Mammary epithelial cell (primary cell): ENCODE measurements at regions not wholly inside any gene's neighbourhood (a gene's known extent, or its start where the extent isn't known, plus 50 kb on each side); places are given as distances from the start of the nearest gene placed in this dataset.

ENCODE experiments used
- CTCF ChIP-seq, 2 donors: IDR thresholded peaks in 1 of 2; conservative IDR thresholded peaks in 1 of 2; 2 replicates each; pipeline ENCODE4 v1.5.1; 2011 to 2012; ENCODE audit warnings: inconsistent platforms in 2 of 2, low read length in 2 of 2, mild to moderate bottlenecking in 2 of 2, control low read depth in 1 of 2, low read depth in 1 of 2; ENCODE audit not compliant: insufficient read depth in 1 of 2; ENCODE audit errors: extremely low read depth in 1 of 2
- EZH2 ChIP-seq: IDR thresholded peaks from 2 replicates; pipeline ENCODE4 v1.6.1; 2012; ENCODE audit warnings: low read length, inconsistent platforms, borderline replicate concordance

DNA sequence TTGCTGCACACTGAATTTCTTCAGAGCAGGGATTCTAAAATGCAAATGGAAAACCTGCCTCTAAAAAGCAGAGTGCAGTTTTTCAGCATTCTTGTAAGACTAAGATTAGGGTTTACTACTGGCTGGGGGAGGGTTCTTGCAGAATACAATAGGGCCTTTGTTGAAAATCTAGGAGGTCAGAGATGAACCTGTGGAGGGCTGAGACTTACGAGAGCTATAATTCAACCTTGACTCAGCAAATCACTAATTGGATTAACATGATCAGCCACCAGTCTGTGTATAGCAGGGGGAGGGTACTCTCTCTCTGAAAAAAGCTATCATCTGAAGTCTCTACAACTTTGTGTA lies 92.6 kb upstream of the HIF1A start:
- TF ChIP-seq CTCF (conservative IDR thresholded peaks at IDR 0.05 in 1 of 2, IDR thresholded peaks at IDR 0.05 in 1 of 2; ENCODE audit: extremely low read depth in 1 of 2, insufficient read depth in 1 of 2, low read depth in 1 of 2, low read length in 2 of 2), result no peak
- no peak for TF ChIP-seq EZH2
